Fibroblast of villous mesenchyme (primary cell): ENCODE measurements at regions not wholly inside any gene's neighbourhood (a gene's known extent, or its start where the extent isn't known, plus 50 kb on each side); places are given as distances from the start of the nearest gene placed in this dataset.

Experiments used
- DNase-seq: peaks from one replicate; pipeline ENCODE4 v3.0.0-alpha.2; 2010; ENCODE audit warnings: low read depth
- H3K4me3 ChIP-seq: 2 replicates; pipeline ENCODE4 v1.5.1; 2011; ENCODE audit warnings: low read depth, mild to moderate bottlenecking, low read length
- TF ChIP-seq, protein P1 (sequence below): IDR thresholded peaks from 2 replicates; pipeline ENCODE4 v1.5.1; 2012; ENCODE audit warnings: low read depth, mild to moderate bottlenecking, low read length; ENCODE audit not compliant: insufficient read depth

DNA sequence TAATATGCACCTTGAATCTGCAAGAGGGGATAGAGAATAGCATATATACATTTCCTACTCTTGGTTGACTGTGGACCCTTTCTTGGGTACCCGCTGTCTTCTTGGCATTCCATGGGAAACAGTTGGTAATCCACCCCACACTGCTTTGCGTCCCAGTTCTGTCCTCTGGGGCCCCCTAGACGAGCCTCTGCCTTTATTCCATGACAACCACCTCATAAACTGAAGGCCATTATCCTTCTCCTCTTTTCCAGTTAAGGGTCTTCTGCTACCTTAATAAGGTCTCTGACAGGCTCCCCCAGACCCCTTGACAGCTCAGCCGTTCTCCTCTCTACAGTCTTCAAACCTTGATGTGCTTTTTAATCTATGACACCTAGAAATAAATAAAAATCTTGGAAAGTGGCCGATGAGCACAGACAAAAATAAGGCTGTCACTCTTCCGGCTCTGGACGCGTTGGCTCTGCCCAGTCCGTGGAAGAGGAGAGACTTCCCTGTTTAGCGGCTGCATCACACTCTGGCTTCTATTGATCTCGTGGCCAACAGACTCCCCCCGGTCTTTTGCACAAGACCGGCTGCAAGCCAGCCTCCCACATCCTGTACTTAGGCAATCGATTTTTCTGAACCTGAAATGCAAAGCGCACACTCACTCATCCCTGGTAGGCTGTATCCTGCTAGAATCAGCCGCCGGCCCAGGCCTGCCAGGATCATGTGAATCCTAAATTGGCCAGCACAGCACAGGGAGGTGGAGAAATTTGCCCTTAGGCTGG lies 251.0 kb upstream of the TLE3 start:
- DNase-seq, result no peak
- TF ChIP-seq, protein P1, sequence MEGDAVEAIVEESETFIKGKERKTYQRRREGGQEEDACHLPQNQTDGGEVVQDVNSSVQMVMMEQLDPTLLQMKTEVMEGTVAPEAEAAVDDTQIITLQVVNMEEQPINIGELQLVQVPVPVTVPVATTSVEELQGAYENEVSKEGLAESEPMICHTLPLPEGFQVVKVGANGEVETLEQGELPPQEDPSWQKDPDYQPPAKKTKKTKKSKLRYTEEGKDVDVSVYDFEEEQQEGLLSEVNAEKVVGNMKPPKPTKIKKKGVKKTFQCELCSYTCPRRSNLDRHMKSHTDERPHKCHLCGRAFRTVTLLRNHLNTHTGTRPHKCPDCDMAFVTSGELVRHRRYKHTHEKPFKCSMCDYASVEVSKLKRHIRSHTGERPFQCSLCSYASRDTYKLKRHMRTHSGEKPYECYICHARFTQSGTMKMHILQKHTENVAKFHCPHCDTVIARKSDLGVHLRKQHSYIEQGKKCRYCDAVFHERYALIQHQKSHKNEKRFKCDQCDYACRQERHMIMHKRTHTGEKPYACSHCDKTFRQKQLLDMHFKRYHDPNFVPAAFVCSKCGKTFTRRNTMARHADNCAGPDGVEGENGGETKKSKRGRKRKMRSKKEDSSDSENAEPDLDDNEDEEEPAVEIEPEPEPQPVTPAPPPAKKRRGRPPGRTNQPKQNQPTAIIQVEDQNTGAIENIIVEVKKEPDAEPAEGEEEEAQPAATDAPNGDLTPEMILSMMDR, result no peak

DNA sequence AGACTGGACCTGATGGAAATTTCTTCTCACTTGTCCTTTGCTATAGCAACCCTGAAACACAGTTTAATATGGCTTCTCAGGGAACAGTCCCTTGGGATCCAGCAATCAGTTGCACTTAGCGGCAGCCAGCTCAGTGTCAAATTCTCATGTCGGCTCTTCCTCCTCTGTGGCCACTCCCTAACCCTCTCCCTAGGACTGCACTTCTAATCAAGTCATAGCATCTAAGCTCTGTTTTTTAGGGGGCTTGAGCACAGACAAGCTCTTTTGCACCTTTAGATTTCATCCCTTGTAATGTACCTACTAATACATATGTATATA lies 250.5 kb upstream of the TLE3 start:
- no peak for DNase-seq
- no peak overlapping the region for H3K4me3 ChIP-seq
- TF ChIP-seq, protein P1, result no peak

More for the DNA sequence above, 251.0 kb upstream of the TLE3 start:
- H3K4me3 ChIP-seq, result no peak overlapping the region

DNA sequence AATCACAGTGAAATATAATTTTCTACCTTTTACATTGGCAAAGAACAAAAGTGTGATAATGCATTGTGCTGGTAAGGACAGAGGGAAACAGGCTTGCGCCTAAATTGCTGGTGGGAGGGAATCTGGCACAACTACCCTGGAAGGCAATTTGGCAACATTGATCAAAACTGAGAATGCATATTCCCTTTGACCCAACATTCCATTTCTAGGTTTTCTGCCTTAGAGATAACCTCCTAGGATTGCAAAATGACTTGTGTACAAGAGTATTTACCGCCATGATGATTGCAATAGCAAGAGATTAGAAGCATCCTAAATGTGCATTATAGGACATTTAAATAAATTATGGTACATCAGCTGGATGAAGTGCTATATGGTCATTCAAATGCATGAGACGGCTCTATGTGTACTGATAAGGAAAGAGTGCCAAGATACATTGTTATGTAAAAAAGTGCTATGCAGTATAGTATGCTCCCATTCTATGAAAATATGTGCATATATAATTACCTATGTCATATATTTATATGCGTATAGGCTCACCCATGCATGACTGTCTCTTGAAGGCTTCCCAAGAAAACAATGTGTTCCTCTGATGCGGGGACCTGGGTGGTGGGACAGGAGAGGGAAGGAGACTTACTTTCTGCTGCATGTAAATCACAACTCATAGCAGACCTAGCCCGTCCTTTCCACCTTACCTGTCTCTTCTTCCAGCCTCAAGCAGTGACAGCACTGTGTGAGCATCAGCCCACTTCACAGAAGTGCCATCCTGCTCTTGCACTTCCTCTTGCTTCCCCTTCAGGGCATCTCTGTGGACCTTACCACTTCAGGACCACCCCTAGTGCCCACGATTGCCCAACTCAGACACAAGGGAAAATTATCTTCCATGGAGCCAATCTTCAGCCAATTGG lies 249.9 kb upstream of the TLE3 start:
- TF ChIP-seq, protein P1, result no peak
- H3K4me3 ChIP-seq, result no peak overlapping the region
- no peak for DNase-seq

DNA sequence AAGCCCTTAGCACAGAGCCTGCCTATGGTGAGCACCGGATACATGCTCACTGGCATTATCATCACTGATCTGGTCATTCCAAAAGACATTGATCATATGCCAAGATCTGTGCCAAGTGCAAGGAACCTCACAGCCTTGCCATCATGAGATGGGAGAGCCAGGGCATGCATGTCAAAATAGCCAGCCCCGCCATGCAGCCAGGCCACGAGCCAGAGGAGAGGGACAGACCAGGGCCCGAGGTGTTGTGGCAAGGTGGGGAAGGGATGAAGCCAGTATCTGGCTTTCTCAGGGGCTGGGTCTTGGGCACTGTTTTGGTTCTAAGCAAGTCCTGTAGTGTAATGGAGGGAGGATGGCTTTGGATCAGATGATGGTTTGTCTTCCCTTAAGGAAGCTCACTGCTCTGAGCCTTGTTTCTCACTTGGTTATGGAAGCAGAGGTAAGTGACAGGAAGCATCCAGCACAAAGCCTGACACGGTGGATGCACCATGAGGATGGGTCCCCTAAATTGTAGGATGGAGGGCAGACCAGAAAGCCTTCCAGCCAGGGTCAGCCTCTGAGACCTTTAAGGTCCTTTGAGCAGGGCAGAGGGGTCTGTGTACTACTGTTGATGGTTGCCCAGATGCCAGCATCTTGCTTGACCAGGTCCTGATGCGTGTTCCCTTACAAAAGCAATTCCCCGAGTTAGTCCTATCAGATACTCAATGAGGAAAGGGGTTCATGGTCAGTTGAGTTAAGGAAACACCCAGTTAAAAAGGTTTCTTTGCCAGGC lies 247.7 kb upstream of the TLE3 start:
- no peak overlapping the region for H3K4me3 ChIP-seq
- TF ChIP-seq, protein P1, result no peak
- no peak for DNase-seq

DNA sequence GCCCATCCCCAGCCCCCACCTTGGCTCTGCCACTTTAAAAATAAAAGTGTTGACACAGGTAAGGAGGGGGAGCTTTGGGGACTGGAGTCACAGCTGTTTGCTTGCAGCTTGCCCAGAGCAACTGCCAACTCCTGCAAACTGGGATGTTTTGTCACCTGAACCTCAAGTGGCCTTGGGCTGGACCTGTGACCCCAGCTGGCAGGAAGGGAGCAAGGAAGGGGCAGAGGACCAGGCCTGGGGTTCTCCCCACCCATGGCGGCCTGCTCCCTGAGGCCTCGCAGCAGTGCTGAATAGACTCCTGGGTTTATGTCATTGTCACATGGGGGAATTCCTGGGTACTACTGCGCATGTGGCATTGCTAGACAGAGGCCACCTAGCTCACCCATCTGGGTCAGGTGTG lies 246.9 kb upstream of the TLE3 start:
- TF ChIP-seq, protein P1, result no peak
- DNase-seq, result no peak
- no peak overlapping the region for H3K4me3 ChIP-seq

DNA sequence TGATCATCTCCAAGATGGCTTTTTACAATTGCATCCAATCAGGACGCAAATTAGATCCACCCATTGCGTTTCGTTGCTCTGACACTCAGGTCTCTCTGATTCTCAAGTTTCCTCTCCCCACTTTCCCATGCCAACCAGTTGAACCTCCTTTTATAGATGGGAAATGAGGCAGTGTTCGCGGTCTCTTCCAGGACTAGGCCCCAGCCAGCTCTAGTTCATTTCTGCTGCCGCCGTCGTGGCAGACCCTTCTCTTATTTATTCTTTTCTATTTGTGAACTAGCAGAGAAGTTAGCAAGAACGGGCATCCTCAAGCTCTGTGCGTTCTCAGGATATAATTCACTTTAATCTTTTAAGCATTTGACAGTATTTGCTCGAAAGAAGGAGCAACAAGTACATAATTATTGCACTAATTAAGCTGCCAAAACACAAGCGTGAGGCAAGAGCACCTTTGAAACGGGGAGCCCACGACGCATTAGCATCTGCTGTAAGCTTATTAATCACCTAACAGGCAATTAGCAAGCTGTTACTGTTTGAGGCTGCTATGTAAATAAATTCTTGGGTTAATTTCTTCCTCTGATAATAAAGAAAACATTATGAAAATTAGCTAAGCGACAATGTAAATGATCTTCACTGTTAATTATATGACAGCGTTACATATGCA lies 246.4 kb upstream of the TLE3 start:
- no peak for DNase-seq
- no peak overlapping the region for H3K4me3 ChIP-seq
- TF ChIP-seq, protein P1, result no peak
